Adipocyte (in vitro differentiated cells): ENCODE measurements at regions not wholly inside any gene's neighbourhood (a gene's known extent, or its start where the extent isn't known, plus 50 kb on each side); places are given as distances from the start of the nearest gene placed in this dataset.

Source experiments
- DNase-seq: peaks from one replicate; pipeline ENCODE4 v3.0.0-alpha.2; 2015; ENCODE audit warnings: low read depth
- H3K27me3 ChIP-seq: replicated peaks from 2 replicates; pipeline ENCODE4 v1.7.0; 2013; ENCODE audit warnings: mild to moderate bottlenecking, low read length, moderate library complexity; ENCODE audit not compliant: control insufficient read depth, insufficient read depth
- H3K36me3 ChIP-seq: 2 replicates; pipeline ENCODE4 v1.7.0; 2013; ENCODE audit warnings: low read length, mild to moderate bottlenecking, moderate library complexity; ENCODE audit not compliant: control insufficient read depth, insufficient read depth, severe bottlenecking
- H3K4me1 ChIP-seq: 2 replicates; pipeline ENCODE4 v1.7.0; 2013; ENCODE audit warnings: mild to moderate bottlenecking, low read length, moderate library complexity; ENCODE audit not compliant: control insufficient read depth, insufficient read depth
- H3K4me3 ChIP-seq: 2 replicates; pipeline ENCODE4 v1.7.0; 2013; ENCODE audit warnings: mild to moderate bottlenecking, low read length, moderate library complexity
- H3K9ac ChIP-seq: 2 replicates; pipeline ENCODE4 v1.7.0; 2013; ENCODE audit warnings: mild to moderate bottlenecking, low read length, moderate library complexity
- H3K9me3 ChIP-seq: 2 replicates; pipeline ENCODE4 v1.7.0; 2013; ENCODE audit warnings: mild to moderate bottlenecking, low read length, moderate library complexity; ENCODE audit not compliant: control insufficient read depth

DNA sequence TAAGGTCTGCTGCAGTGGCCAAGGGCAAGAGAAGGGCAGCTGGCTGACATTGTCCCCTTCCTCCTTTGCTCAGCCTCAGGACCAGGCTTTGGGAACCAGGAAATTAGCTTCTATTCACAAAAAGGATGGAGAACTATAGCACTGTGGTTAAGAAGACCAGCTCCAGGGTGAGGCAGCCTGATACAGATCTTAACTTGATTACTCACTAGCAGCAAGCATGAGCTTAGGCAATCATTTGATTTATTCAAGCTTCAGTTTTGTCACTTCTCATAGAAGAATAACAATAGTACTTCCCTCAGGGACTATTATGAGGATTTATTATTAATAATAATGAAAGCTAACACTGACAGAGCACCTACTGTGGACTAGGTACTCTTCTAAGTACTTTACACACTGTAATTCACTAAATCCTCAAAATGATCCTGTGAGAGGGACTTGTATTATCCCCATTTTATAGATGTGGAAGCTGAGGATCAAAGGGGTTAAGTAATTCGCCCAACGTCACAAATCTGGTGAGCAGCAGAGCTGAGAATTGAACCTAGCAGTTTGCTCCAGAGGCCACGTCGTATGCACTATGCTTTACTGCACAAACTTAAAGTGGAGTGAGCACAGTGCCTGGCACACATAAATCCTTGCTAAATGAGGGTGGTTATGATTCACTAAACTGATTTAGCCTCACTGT lies 130.4 kb upstream of the PAK3 start:
- no peak overlapping the region for H3K4me3 ChIP-seq
- H3K4me1 ChIP-seq, result peaks cover 15% of the 10 kb centered on the region
- peaks cover 24% of the 10 kb centered on the region for H3K27me3 ChIP-seq
- no peak overlapping the region for H3K9ac ChIP-seq
- no peak for DNase-seq
- no peaks in the 10 kb centered on the region for H3K36me3 ChIP-seq
- no peaks in the 10 kb centered on the region for H3K9me3 ChIP-seq

DNA sequence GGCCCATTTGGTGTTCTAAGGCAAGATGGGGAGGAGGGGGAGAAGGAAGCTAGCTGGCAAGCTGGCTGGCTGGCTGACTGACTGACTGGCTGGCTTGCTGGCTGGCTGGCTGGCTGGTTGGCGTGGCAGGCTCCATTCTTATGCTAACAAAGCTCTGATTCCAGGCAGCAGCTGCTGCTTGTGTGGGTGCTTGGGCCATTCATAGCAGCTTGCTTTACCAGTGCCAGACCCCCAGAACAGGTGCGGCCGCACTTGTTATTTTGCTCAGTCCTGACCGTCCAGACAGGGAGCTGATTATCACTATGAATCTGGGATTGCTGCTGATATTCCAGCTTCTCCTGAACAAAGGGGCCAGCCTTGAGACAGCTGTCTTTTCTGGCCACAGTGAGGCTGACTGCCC lies 131.2 kb upstream of the PAK3 start:
- H3K9me3 ChIP-seq, result no peaks in the 10 kb centered on the region
- H3K4me3 ChIP-seq, result no peak overlapping the region
- no peak overlapping the region for H3K9ac ChIP-seq
- no peak for DNase-seq
- H3K4me1 ChIP-seq, result peaks cover 15% of the 10 kb centered on the region
- no peaks in the 10 kb centered on the region for H3K36me3 ChIP-seq
- peaks cover 29% of the 10 kb centered on the region for H3K27me3 ChIP-seq

DNA sequence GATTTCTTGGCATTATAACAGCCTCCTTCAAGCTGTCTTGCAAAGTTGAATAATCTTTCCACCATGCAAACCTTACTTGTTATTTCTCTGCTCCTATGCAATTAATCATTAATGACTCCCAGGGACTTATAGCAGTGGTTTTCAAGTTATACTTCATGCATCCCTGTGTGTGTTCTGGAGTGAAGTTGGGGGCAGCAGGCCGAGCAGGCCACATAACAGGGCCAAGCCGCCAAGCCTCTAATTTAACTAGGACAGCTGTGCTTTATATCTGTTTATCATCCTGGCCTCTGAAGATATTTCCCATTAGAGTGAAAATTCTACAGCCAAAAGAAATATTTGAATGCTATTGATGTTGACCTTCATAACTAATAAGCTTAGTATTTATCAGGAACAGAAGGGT lies 133.5 kb upstream of the PAK3 start:
- H3K36me3 ChIP-seq, result no peaks in the 10 kb centered on the region
- no peak overlapping the region for H3K9ac ChIP-seq
- DNase-seq, result no peak
- peaks cover 12% of the 10 kb centered on the region for H3K9me3 ChIP-seq
- no peak overlapping the region for H3K4me3 ChIP-seq
- peaks cover 15% of the 10 kb centered on the region for H3K4me1 ChIP-seq
- H3K27me3 ChIP-seq, result peaks cover 38% of the 10 kb centered on the region

DNA sequence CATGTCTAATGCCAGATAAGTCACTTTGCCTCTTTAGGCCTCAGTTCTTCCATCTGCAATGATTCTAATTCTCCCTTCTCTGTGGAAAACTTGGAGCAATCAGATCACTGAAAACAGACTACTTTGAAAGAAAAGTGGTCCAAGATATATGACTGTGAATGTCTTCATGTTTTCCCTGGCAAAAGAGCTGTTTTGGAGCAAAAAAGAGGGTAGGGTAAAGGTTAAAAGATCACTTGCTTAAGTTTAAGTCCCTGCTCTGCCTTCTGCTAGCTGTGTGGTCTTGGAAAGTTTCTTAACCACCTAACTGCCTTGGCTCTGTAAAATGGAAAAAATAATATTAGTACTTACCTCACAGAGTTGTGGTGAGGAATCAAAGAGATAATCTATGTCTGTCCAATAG lies 140.3 kb upstream of the PAK3 start:
- peaks cover 15% of the 10 kb centered on the region for H3K4me1 ChIP-seq
- H3K9me3 ChIP-seq, result peaks cover 14% of the 10 kb centered on the region
- no peak overlapping the region for H3K9ac ChIP-seq
- DNase-seq, result no peak
- H3K4me3 ChIP-seq, result no peak overlapping the region
- peaks cover 40% of the 10 kb centered on the region for H3K27me3 ChIP-seq
- no peaks in the 10 kb centered on the region for H3K36me3 ChIP-seq

DNA sequence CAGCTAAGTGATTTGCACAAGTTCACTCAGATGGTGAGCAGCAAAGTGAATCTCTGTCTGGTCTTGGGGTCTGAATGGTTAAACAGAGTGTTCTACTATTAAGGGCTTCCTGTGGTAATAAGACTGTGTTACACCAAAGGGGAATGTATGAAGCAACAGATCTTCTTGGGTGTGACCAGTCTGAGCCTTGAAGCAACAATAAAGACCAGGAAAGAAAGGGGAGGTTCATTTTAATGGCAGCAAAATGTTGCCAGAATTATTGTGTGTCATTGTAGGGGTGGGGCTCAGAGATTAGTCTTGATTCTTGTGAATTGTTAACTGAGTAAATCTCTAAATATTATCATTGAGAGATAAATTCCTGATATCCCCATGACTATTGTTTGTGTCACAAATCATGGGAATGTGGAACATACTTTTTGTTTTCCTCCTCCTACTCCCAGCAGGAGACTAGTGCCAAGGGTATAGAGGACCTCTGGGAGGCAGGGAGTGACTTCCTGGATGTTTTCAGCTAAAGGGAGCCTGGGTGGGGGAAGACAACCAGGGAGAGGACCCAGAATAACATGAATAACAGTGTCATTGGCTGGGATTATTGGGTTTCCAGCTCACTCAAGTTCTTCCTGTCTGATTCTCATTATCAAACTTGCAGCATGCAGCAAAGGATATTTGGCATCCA lies 141.4 kb upstream of the PAK3 start:
- peaks cover 14% of the 10 kb centered on the region for H3K9me3 ChIP-seq
- H3K36me3 ChIP-seq, result no peaks in the 10 kb centered on the region
- peak overlapping the region; percentile 23 for H3K4me3 ChIP-seq
- H3K4me1 ChIP-seq, result peaks cover 15% of the 10 kb centered on the region
- no peak for DNase-seq
- no peak overlapping the region for H3K9ac ChIP-seq
- H3K27me3 ChIP-seq, result peaks cover 37% of the 10 kb centered on the region

DNA sequence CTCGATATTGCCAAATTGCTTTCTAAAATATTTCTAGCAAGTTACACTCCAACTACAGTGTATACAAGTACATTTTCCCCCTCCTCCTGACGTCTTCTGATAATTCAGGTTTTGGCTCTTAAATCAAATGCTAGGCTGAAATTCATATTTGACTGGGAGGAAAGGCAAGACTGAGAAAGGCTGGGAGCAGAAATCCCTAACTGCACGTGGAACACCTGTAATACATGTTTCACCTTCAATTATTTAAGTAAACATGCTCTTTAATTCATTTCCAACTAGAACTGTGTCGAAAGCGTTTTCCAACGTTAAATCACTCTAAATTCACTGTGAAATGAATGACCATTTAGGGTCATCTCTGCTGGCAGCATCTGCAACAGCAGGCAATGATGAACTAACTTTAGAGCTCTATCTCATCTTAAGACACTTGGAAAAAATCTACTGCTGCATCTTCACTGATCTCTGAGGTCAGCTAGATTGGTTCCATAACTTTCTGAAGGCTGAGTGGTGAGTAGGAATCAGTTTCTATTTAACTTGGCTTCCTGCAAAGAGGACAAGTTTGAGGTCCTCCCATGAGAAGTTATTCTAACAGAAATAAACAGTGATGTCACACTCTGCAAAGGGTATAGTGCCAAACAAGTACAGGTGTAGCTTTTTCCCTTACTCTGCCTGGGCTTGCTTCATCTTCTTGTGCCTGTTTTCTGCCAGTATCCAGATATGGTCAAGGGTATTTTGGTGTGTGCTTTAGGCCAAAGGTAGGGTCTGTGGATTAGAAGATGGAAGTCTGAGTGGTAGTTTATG lies 144.3 kb upstream of the PAK3 start:
- Histone ChIP-seq H3K27me3 (peaks cover 51% of the 10 kb centered on the region), H3K36me3 (no peaks in the 10 kb centered on the region), H3K4me1 (peaks cover 15% of the 10 kb centered on the region), H3K9me3 (no peaks in the 10 kb centered on the region), H3K9ac (no peak overlapping the region), H3K4me3 (no peak overlapping the region)
- no peak for DNase-seq

DNA sequence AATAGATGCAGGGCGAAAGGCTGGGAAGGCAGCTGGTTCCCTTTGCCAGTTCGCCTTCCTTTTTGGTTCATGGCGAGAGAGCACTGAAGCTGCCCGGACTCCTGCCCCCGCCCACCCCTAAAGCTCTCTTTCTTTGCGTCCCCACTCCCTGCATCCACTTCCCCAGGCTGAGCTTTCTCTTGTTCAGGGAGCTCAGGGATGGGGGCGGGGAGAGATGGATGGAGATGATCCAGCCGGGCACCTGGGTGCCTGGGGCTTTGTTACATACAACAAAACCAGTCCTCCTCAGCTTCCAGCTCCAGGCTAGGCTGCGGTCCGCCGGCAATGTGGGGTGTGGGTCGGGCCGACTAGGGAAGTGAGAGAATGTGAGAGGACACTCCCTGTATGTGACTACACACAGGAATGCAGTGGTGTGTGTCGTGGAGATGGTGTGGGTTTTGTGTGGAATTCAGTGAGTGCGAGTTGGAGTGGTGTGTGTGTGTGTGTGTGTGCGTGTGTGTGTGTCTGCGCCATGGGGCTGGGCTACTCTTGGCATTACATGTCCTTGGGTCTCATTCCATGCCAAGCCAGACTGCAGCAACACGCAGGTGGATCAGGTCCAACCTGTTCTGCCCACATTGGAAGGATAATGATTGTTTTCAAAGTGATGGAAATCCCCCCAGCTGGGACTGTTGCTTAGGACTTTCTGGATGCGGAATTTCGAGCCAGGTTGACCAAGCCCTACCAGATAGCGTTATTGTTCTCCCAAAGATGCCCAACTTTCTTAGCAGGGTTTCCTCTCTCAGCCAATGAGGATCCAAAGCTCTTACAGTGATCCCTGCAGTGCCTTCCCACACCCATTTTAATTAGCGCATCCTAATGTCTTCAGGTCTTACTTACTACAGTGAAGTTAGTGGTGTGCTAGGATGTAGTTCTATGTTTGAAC lies 149.4 kb upstream of the CHRDL1 start:
- no peak for DNase-seq
- Histone ChIP-seq H3K9me3 (peaks cover 8% of the 10 kb centered on the region), H3K36me3 (no peaks in the 10 kb centered on the region), H3K4me1 (no peaks in the 10 kb centered on the region), H3K9ac (no peak overlapping the region), H3K4me3 (no peak overlapping the region), H3K27me3 (peaks cover 63% of the 10 kb centered on the region)

DNA sequence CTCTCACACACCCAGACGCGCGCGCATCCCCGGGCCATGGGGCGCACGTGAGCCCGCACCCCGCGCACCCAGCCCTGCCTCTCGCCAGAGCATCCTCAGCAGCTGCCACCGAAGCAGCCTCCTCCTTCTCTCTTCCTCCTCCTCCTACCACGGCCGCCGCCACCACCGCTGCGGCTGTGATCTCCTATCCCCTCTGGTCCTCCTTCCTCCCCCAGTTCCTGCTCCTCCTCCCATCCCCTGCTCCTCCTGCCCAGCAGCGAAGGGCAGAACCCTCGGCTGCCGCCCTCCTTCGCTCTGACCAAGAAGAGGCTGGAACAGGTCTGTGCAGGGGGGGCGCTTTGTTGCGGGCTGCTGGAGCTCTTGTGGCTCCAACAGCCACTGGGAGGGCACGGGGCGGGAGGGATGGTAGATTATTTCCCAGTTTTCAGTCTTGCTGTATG lies 148.7 kb upstream of the CHRDL1 start:
- H3K4me3 ChIP-seq, result peak overlapping the region; percentile 34
- peaks cover 64% of the 10 kb centered on the region for H3K27me3 ChIP-seq
- no peaks in the 10 kb centered on the region for H3K4me1 ChIP-seq
- no peaks in the 10 kb centered on the region for H3K36me3 ChIP-seq
- peaks cover 8% of the 10 kb centered on the region for H3K9me3 ChIP-seq
- no peak overlapping the region for H3K9ac ChIP-seq
- no peak for DNase-seq

DNA sequence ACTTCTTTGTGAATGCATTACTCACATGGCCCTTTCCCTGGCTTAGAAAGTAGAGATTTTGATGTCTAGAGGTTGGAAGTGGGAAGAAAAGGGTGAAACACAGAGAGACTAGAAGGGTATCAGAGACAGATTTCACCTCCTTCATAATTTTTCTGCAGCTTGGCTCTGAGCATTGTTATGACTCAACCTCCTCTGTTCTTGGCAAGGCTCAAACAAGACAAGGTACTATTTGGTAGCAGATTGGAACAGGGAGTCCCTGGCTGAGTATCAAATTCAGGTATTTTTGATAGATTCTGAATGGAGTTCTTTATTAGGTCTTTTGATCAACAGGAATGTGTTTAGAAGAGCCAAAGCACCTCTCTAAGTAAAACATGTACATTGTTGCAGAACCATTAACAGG lies 146.3 kb upstream of the CHRDL1 start:
- Histone ChIP-seq H3K27me3 (peaks cover 62% of the 10 kb centered on the region), H3K36me3 (no peaks in the 10 kb centered on the region)
- no peak for DNase-seq

DNA sequence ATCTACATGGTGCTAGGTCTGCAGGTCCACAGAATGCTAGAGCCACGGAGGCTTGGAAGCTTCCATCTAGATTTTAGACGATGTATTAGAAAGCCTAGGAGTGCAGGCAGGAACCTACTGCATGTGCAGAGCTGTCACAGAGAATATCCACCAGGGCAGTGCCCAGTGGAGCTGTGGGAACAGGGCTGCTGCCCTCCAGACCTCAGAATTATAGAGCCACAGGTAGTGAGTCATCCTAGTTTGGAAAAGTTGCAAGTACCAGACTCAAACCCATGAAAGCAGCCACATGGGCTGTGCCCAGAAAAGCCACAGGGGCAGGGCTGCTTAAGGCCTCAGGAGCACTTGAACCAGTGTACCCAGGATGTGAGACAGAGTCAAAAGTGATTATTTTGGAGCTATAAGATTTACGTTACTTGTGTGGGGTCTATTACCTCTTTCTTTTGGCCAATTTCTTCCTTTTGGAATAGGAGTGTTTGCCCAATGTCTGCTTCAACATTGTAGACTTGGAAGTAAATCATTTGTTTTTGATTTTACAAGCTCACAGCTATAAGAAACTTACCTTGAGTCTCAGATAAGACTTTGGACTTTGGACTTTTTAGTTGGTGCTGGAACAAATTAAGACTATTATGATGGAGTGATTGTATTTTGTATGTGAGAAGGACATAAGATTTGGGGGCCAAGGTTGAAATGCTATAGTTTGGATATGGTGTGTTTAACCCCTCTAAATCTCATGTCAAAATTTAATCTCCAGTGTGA lies 143.5 kb upstream of the CHRDL1 start:
- no peak for DNase-seq
- H3K9ac ChIP-seq, result no peak overlapping the region
- no peaks in the 10 kb centered on the region for H3K4me1 ChIP-seq
- H3K4me3 ChIP-seq, result no peak overlapping the region
- no peaks in the 10 kb centered on the region for H3K36me3 ChIP-seq
- H3K9me3 ChIP-seq, result peaks cover 11% of the 10 kb centered on the region
- peaks cover 56% of the 10 kb centered on the region for H3K27me3 ChIP-seq

More for the DNA sequence above, 146.3 kb upstream of the CHRDL1 start:
- Histone ChIP-seq H3K9ac (no peak overlapping the region), H3K4me1 (no peaks in the 10 kb centered on the region), H3K9me3 (peaks cover 14% of the 10 kb centered on the region), H3K4me3 (no peak overlapping the region)
